ENCODE measurements at regions not wholly inside any gene's neighbourhood (a gene's known extent, or its start where the extent isn't known, plus 50 kb on each side); places are given as distances from the start of the nearest gene placed in this dataset.

GRCh38 chr5:51650824-51651223 is 267.6 kb downstream of the ISL1 start:
- no peaks in the 10 kb centered on the region for H4K20me1 ChIP-seq (ENCODE audit: low read depth, low read length)
- H3K4me2 ChIP-seq (ENCODE audit: low read depth, low read length, poor library complexity, severe bottlenecking) = no peak overlapping the region
- no peaks in the 10 kb centered on the region for H3K9me3 ChIP-seq (ENCODE audit: insufficient read depth, low read length)
- H3K27ac ChIP-seq (ENCODE audit: low read depth, low read length) = no peak overlapping the region
- H3F3A ChIP-seq (ENCODE audit: insufficient read depth) = no peaks in the 10 kb centered on the region
- no peak overlapping the region for H2AFZ ChIP-seq (ENCODE audit: low read depth, low read length, severe bottlenecking)
- no peaks in the 10 kb centered on the region for H3K9me2 ChIP-seq (replicated peaks; ENCODE audit: insufficient read depth, low read length)
- no peaks in the 10 kb centered on the region for H3K79me2 ChIP-seq (ENCODE audit: insufficient read depth, low read length)
- no peak overlapping the region for H3K9ac ChIP-seq (ENCODE audit: low read length)
- no peaks in the 10 kb centered on the region for H3K27me3 ChIP-seq (ENCODE audit: low read length)
- H3K4me3 ChIP-seq (ENCODE audit: insufficient read depth, low read length, poor library complexity, severe bottlenecking) = no peak overlapping the region
- no peaks in the 10 kb centered on the region for H3K36me3 ChIP-seq (ENCODE audit: low read length)
- no peak for TF ChIP-seq EZH2phosphoT487 (conservative IDR thresholded peaks at IDR 0.05; ENCODE audit: low read length)
- no peak for TF ChIP-seq CTCF (IDR thresholded peaks at IDR 0.05; ENCODE audit: insufficient read depth, low read length, poor library complexity, severe bottlenecking)

DNA sequence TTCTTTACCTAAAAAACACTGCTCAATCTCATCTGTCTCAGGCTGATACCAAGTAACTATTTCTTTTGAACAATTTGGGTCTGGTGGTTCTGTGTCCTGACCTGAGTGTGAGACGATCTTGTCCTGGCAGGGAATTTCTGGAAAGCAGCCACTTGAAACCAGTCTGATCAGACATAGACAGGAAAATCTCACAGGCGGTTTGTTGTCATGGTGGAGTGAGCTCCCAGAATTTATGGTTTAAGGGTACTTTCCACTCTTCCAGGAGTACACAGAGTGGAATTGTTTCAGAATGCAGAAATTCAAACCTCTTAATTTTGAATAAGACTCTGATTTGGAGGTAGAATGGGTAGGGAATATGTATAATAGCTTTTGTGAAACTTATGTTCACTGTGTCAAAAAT is 268.2 kb downstream of the ISL1 start:
- no peak overlapping the region for H2AFZ ChIP-seq (ENCODE audit: low read depth, low read length, severe bottlenecking)
- no peaks in the 10 kb centered on the region for H3K9me3 ChIP-seq (ENCODE audit: insufficient read depth, low read length)
- H3K27ac ChIP-seq (ENCODE audit: low read depth, low read length) = no peak overlapping the region
- no peaks in the 10 kb centered on the region for H3K36me3 ChIP-seq (ENCODE audit: low read length)
- no peak overlapping the region for H3K4me3 ChIP-seq (ENCODE audit: insufficient read depth, low read length, poor library complexity, severe bottlenecking)
- H4K20me1 ChIP-seq (ENCODE audit: low read depth, low read length) = no peaks in the 10 kb centered on the region
- no peaks in the 10 kb centered on the region for H3K79me2 ChIP-seq (ENCODE audit: insufficient read depth, low read length)
- TF ChIP-seq EZH2phosphoT487 (conservative IDR thresholded peaks at IDR 0.05; ENCODE audit: low read length) = no peak
- TF ChIP-seq CTCF (IDR thresholded peaks at IDR 0.05; ENCODE audit: insufficient read depth, low read length, poor library complexity, severe bottlenecking) = no peak
- no peak overlapping the region for H3K4me2 ChIP-seq (ENCODE audit: low read depth, low read length, poor library complexity, severe bottlenecking)
- H3K9ac ChIP-seq (ENCODE audit: low read length) = no peak overlapping the region
- H3F3A ChIP-seq (ENCODE audit: insufficient read depth) = no peaks in the 10 kb centered on the region
- no peaks in the 10 kb centered on the region for H3K9me2 ChIP-seq (replicated peaks; ENCODE audit: insufficient read depth, low read length)
- H3K27me3 ChIP-seq (ENCODE audit: low read length) = no peaks in the 10 kb centered on the region

GRCh38 chr5:51651889-51652288 is 268.6 kb downstream of the ISL1 start:
- Histone ChIP-seq H3K4me3 (ENCODE audit: insufficient read depth, low read length, poor library complexity, severe bottlenecking) (no peak overlapping the region), H3K27me3 (ENCODE audit: low read length) (no peaks in the 10 kb centered on the region), H3K9me3 (ENCODE audit: insufficient read depth, low read length) (no peaks in the 10 kb centered on the region), H3K36me3 (ENCODE audit: low read length) (no peaks in the 10 kb centered on the region), H3K79me2 (ENCODE audit: insufficient read depth, low read length) (no peaks in the 10 kb centered on the region), H3F3A (ENCODE audit: insufficient read depth) (no peaks in the 10 kb centered on the region), H2AFZ (ENCODE audit: low read depth, low read length, severe bottlenecking) (no peak overlapping the region), H3K27ac (ENCODE audit: low read depth, low read length) (no peak overlapping the region), H3K4me2 (ENCODE audit: low read depth, low read length, poor library complexity, severe bottlenecking) (no peak overlapping the region), H4K20me1 (ENCODE audit: low read depth, low read length) (no peaks in the 10 kb centered on the region), H3K9ac (ENCODE audit: low read length) (no peak overlapping the region), H3K9me2 (replicated peaks; ENCODE audit: insufficient read depth, low read length) (no peaks in the 10 kb centered on the region)
- TF ChIP-seq EZH2phosphoT487 (conservative IDR thresholded peaks at IDR 0.05; ENCODE audit: low read length) (no peak), CTCF (IDR thresholded peaks at IDR 0.05; ENCODE audit: insufficient read depth, low read length, poor library complexity, severe bottlenecking) (no peak)

GRCh38 chr5:51652980-51653379 is 269.7 kb downstream of the ISL1 start:
- Histone ChIP-seq H3K27ac (ENCODE audit: low read depth, low read length) (no peak overlapping the region), H4K20me1 (ENCODE audit: low read depth, low read length) (no peaks in the 10 kb centered on the region), H3F3A (ENCODE audit: insufficient read depth) (no peaks in the 10 kb centered on the region), H3K9me3 (ENCODE audit: insufficient read depth, low read length) (no peaks in the 10 kb centered on the region), H3K27me3 (ENCODE audit: low read length) (no peaks in the 10 kb centered on the region), H3K36me3 (ENCODE audit: low read length) (no peaks in the 10 kb centered on the region), H3K4me3 (ENCODE audit: insufficient read depth, low read length, poor library complexity, severe bottlenecking) (no peak overlapping the region), H3K4me2 (ENCODE audit: low read depth, low read length, poor library complexity, severe bottlenecking) (no peak overlapping the region), H3K9ac (ENCODE audit: low read length) (no peak overlapping the region), H2AFZ (ENCODE audit: low read depth, low read length, severe bottlenecking) (no peak overlapping the region), H3K79me2 (ENCODE audit: insufficient read depth, low read length) (no peaks in the 10 kb centered on the region), H3K9me2 (replicated peaks; ENCODE audit: insufficient read depth, low read length) (no peaks in the 10 kb centered on the region)
- no peak for TF ChIP-seq EZH2phosphoT487 (conservative IDR thresholded peaks at IDR 0.05; ENCODE audit: low read length)
- no peak for TF ChIP-seq CTCF (IDR thresholded peaks at IDR 0.05; ENCODE audit: insufficient read depth, low read length, poor library complexity, severe bottlenecking)

Data from SU-DHL-6 (cell line).